ENCODE measurements at regions not wholly inside any gene's neighbourhood (a gene's known extent, or its start where the extent isn't known, plus 50 kb on each side); places are given as distances from the start of the nearest gene placed in this dataset.

- Histone ChIP-seq H3K4me3 (ENCODE audit: low read length in 3 of 3) (no peak overlapping the region), H3K36me3 (ENCODE audit: control insufficient read depth in 3 of 3, insufficient read depth in 3 of 3, low read length in 3 of 3) (no peaks in the 10 kb centered on the region), H3K9ac (ENCODE audit: low read depth in 1 of 3, low read length in 3 of 3) (no peak overlapping the region), H3K27me3 (ENCODE audit: control insufficient read depth in 3 of 3, insufficient read depth in 3 of 3, low read length in 3 of 3) (no peaks in the 10 kb centered on the region), H3K27ac (ENCODE audit: low read depth, low read length) (no peak overlapping the region), H3K4me1 (ENCODE audit: control insufficient read depth in 3 of 3, insufficient read depth in 3 of 3, low read length in 3 of 3) (peaks cover 0 to 6% (median 0%) of the 10 kb centered on the region in 3 donors), H3K9me3 (ENCODE audit: control insufficient read depth in 3 of 3, low read length in 3 of 3) (no peaks in the 10 kb centered on the region)
These were observed 100.1 kb upstream of the COL1A2 start for GRCh38 chr7:94294471-94295131.

- Histone ChIP-seq H3K9ac (ENCODE audit: low read depth in 1 of 3, low read length in 3 of 3) (no peak overlapping the region), H3K27ac (ENCODE audit: low read depth, low read length) (peak overlapping the region; percentile 64), H3K27me3 (ENCODE audit: control insufficient read depth in 3 of 3, insufficient read depth in 3 of 3, low read length in 3 of 3) (no peaks in the 10 kb centered on the region), H3K9me3 (ENCODE audit: control insufficient read depth in 3 of 3, low read length in 3 of 3) (no peaks in the 10 kb centered on the region), H3K4me1 (ENCODE audit: control insufficient read depth in 3 of 3, insufficient read depth in 3 of 3, low read length in 3 of 3) (peaks cover 0 to 8% (median 6%) of the 10 kb centered on the region in 3 donors), H3K4me3 (ENCODE audit: low read length in 3 of 3) (no peak overlapping the region), H3K36me3 (ENCODE audit: control insufficient read depth in 3 of 3, insufficient read depth in 3 of 3, low read length in 3 of 3) (no peaks in the 10 kb centered on the region)
These were observed 98.8 kb upstream of the COL1A2 start for GRCh38 chr7:94295850-94296249.

- Histone ChIP-seq H3K4me3 (ENCODE audit: low read length in 3 of 3) (peak overlapping the region in 1 of 3 donors; percentile 40), H3K4me1 (ENCODE audit: control insufficient read depth in 3 of 3, insufficient read depth in 3 of 3, low read length in 3 of 3) (peaks cover 0 to 8% (median 6%) of the 10 kb centered on the region in 3 donors), H3K27me3 (ENCODE audit: control insufficient read depth in 3 of 3, insufficient read depth in 3 of 3, low read length in 3 of 3) (no peaks in the 10 kb centered on the region), H3K9me3 (ENCODE audit: control insufficient read depth in 3 of 3, low read length in 3 of 3) (no peaks in the 10 kb centered on the region), H3K9ac (ENCODE audit: low read depth in 1 of 3, low read length in 3 of 3) (no peak overlapping the region), H3K36me3 (ENCODE audit: control insufficient read depth in 3 of 3, insufficient read depth in 3 of 3, low read length in 3 of 3) (no peaks in the 10 kb centered on the region), H3K27ac (ENCODE audit: low read depth, low read length) (peak overlapping the region; percentile 28)
These were observed 97.8 kb upstream of the COL1A2 start for GRCh38 chr7:94296881-94297280.

- Histone ChIP-seq H3K4me3 (ENCODE audit: low read length in 3 of 3) (peak overlapping the region in 1 of 3 donors; percentile 40), H3K27ac (ENCODE audit: low read depth, low read length) (peak overlapping the region; percentile 36), H3K27me3 (ENCODE audit: control insufficient read depth in 3 of 3, insufficient read depth in 3 of 3, low read length in 3 of 3) (no peaks in the 10 kb centered on the region), H3K9me3 (ENCODE audit: control insufficient read depth in 3 of 3, low read length in 3 of 3) (no peaks in the 10 kb centered on the region), H3K36me3 (ENCODE audit: control insufficient read depth in 3 of 3, insufficient read depth in 3 of 3, low read length in 3 of 3) (no peaks in the 10 kb centered on the region), H3K4me1 (ENCODE audit: control insufficient read depth in 3 of 3, insufficient read depth in 3 of 3, low read length in 3 of 3) (peaks cover 0 to 8% (median 6%) of the 10 kb centered on the region in 3 donors), H3K9ac (ENCODE audit: low read depth in 1 of 3, low read length in 3 of 3) (no peak overlapping the region)
These were observed 97.3 kb upstream of the COL1A2 start for GRCh38 chr7:94297397-94297838.

- Histone ChIP-seq H3K27me3 (ENCODE audit: control insufficient read depth in 3 of 3, insufficient read depth in 3 of 3, low read length in 3 of 3) (no peaks in the 10 kb centered on the region), H3K4me3 (ENCODE audit: low read length in 3 of 3) (no peak overlapping the region), H3K4me1 (ENCODE audit: control insufficient read depth in 3 of 3, insufficient read depth in 3 of 3, low read length in 3 of 3) (peaks cover 0 to 11% (median 6%) of the 10 kb centered on the region in 3 donors), H3K9me3 (ENCODE audit: control insufficient read depth in 3 of 3, low read length in 3 of 3) (no peaks in the 10 kb centered on the region), H3K36me3 (ENCODE audit: control insufficient read depth in 3 of 3, insufficient read depth in 3 of 3, low read length in 3 of 3) (no peaks in the 10 kb centered on the region), H3K9ac (ENCODE audit: low read depth in 1 of 3, low read length in 3 of 3) (no peak overlapping the region), H3K27ac (ENCODE audit: low read depth, low read length) (peak overlapping the region; percentile 36)
These were observed 95.8 kb upstream of the COL1A2 start for GRCh38 chr7:94298943-94299342.

- H3K9ac ChIP-seq (ENCODE audit: low read depth in 1 of 3, low read length in 3 of 3) = no peak overlapping the region
- H3K4me3 ChIP-seq (ENCODE audit: low read length in 3 of 3) = no peak overlapping the region
- peak overlapping the region; percentile 59 for H3K27ac ChIP-seq (ENCODE audit: low read depth, low read length)
- H3K9me3 ChIP-seq (ENCODE audit: control insufficient read depth in 3 of 3, low read length in 3 of 3) = no peaks in the 10 kb centered on the region
- peaks cover 0 to 11% (median 6%) of the 10 kb centered on the region in 3 donors for H3K4me1 ChIP-seq (ENCODE audit: control insufficient read depth in 3 of 3, insufficient read depth in 3 of 3, low read length in 3 of 3)
- no peaks in the 10 kb centered on the region for H3K36me3 ChIP-seq (ENCODE audit: control insufficient read depth in 3 of 3, insufficient read depth in 3 of 3, low read length in 3 of 3)
- H3K27me3 ChIP-seq (ENCODE audit: control insufficient read depth in 3 of 3, insufficient read depth in 3 of 3, low read length in 3 of 3) = no peaks in the 10 kb centered on the region
These were observed 94.4 kb upstream of the COL1A2 start for GRCh38 chr7:94300176-94300835.

- no peak overlapping the region for H3K9ac ChIP-seq (ENCODE audit: low read depth in 1 of 3, low read length in 3 of 3)
- H3K4me3 ChIP-seq (ENCODE audit: low read length in 3 of 3) = no peak overlapping the region
- H3K27me3 ChIP-seq (ENCODE audit: control insufficient read depth in 3 of 3, insufficient read depth in 3 of 3, low read length in 3 of 3) = no peaks in the 10 kb centered on the region
- H3K9me3 ChIP-seq (ENCODE audit: control insufficient read depth in 3 of 3, low read length in 3 of 3) = no peaks in the 10 kb centered on the region
- no peaks in the 10 kb centered on the region for H3K36me3 ChIP-seq (ENCODE audit: control insufficient read depth in 3 of 3, insufficient read depth in 3 of 3, low read length in 3 of 3)
- peak overlapping the region; percentile 59 for H3K27ac ChIP-seq (ENCODE audit: low read depth, low read length)
- H3K4me1 ChIP-seq (ENCODE audit: control insufficient read depth in 3 of 3, insufficient read depth in 3 of 3, low read length in 3 of 3) = peaks cover 0 to 11% (median 6%) of the 10 kb centered on the region in 3 donors
These were observed 93.6 kb upstream of the COL1A2 start for GRCh38 chr7:94301024-94301586.

GRCh38 chr7:94303118-94303517, 91.6 kb upstream of the COL1A2 start:
- Histone ChIP-seq H3K4me3 (ENCODE audit: low read length in 3 of 3) (no peak overlapping the region), H3K36me3 (ENCODE audit: control insufficient read depth in 3 of 3, insufficient read depth in 3 of 3, low read length in 3 of 3) (no peaks in the 10 kb centered on the region), H3K27ac (ENCODE audit: low read depth, low read length) (peak overlapping the region; percentile 43), H3K9me3 (ENCODE audit: control insufficient read depth in 3 of 3, low read length in 3 of 3) (no peaks in the 10 kb centered on the region), H3K4me1 (ENCODE audit: control insufficient read depth in 3 of 3, insufficient read depth in 3 of 3, low read length in 3 of 3) (peaks cover 0 to 11% (median 5%) of the 10 kb centered on the region in 3 donors), H3K27me3 (ENCODE audit: control insufficient read depth in 3 of 3, insufficient read depth in 3 of 3, low read length in 3 of 3) (no peaks in the 10 kb centered on the region), H3K9ac (ENCODE audit: low read depth in 1 of 3, low read length in 3 of 3) (no peak overlapping the region)

GRCh38 chr7:94303695-94304094, 91.0 kb upstream of the COL1A2 start:
- Histone ChIP-seq H3K9me3 (ENCODE audit: control insufficient read depth in 3 of 3, low read length in 3 of 3) (no peaks in the 10 kb centered on the region), H3K27ac (ENCODE audit: low read depth, low read length) (no peak overlapping the region), H3K27me3 (ENCODE audit: control insufficient read depth in 3 of 3, insufficient read depth in 3 of 3, low read length in 3 of 3) (no peaks in the 10 kb centered on the region), H3K4me1 (ENCODE audit: control insufficient read depth in 3 of 3, insufficient read depth in 3 of 3, low read length in 3 of 3) (peaks cover 0 to 11% (median 0%) of the 10 kb centered on the region in 3 donors), H3K9ac (ENCODE audit: low read depth in 1 of 3, low read length in 3 of 3) (no peak overlapping the region), H3K36me3 (ENCODE audit: control insufficient read depth in 3 of 3, insufficient read depth in 3 of 3, low read length in 3 of 3) (no peaks in the 10 kb centered on the region), H3K4me3 (ENCODE audit: low read length in 3 of 3) (no peak overlapping the region)

- no peak overlapping the region for H3K27ac ChIP-seq (ENCODE audit: low read depth, low read length)
- no peak overlapping the region for H3K4me3 ChIP-seq (ENCODE audit: low read length in 3 of 3)
These were observed 89.8 kb upstream of the COL1A2 start for GRCh38 chr7:94304878-94305277.

More at GRCh38 chr7:94304878-94305277, 89.8 kb upstream of the COL1A2 start:
- Histone ChIP-seq H3K27me3 (ENCODE audit: control insufficient read depth in 3 of 3, insufficient read depth in 3 of 3, low read length in 3 of 3) (no peaks in the 10 kb centered on the region), H3K4me1 (ENCODE audit: control insufficient read depth in 3 of 3, insufficient read depth in 3 of 3, low read length in 3 of 3) (peaks cover 0 to 11% (median 0%) of the 10 kb centered on the region in 3 donors), H3K9ac (ENCODE audit: low read depth in 1 of 3, low read length in 3 of 3) (no peak overlapping the region), H3K9me3 (ENCODE audit: control insufficient read depth in 3 of 3, low read length in 3 of 3) (no peaks in the 10 kb centered on the region), H3K36me3 (ENCODE audit: control insufficient read depth in 3 of 3, insufficient read depth in 3 of 3, low read length in 3 of 3) (no peaks in the 10 kb centered on the region)
